ENCODE measurements at regions not wholly inside any gene's neighbourhood (a gene's known extent, or its start where the extent isn't known, plus 50 kb on each side); places are given as distances from the start of the nearest gene placed in this dataset.

- Histone ChIP-seq H3K27ac (ENCODE audit: low read depth in 1 of 2, low read length in 2 of 2) (no peak overlapping the region), H3K4me1 (ENCODE audit: control insufficient read depth in 4 of 4, insufficient read depth in 4 of 4, low read length in 3 of 4) (no peaks in the 10 kb centered on the region), H3K4me3 (ENCODE audit: low read depth in 1 of 3, low read length in 3 of 3) (no peak overlapping the region), H3K9me3 (ENCODE audit: control insufficient read depth in 4 of 4, low read length in 3 of 4) (no peaks in the 10 kb centered on the region), H3K36me3 (ENCODE audit: control insufficient read depth in 4 of 4, insufficient read depth in 3 of 4, low read depth in 1 of 4, low read length in 3 of 4) (no peaks in the 10 kb centered on the region), H3K27me3 (ENCODE audit: control insufficient read depth in 4 of 4, insufficient read depth in 4 of 4, low read length in 3 of 4) (peaks cover 0 to 3% (median 1%) of the 10 kb centered on the region in 4 donors), H3K9ac (ENCODE audit: low read depth in 1 of 2, low read length in 2 of 2) (no peak overlapping the region)
- no peak for DNase-seq (ENCODE audit: low spot score)
- TF ChIP-seq HNF4A (conservative IDR thresholded peaks at IDR 0.05): no peak
- no peak for TF ChIP-seq EGR1 (IDR thresholded peaks at IDR 0.05; ENCODE audit: low read depth in 2 of 2)
- TF ChIP-seq GABPA (IDR thresholded peaks at IDR 0.05 in 1 of 2, conservative IDR thresholded peaks at IDR 0.05 in 1 of 2): no peak
- TF ChIP-seq RAD21 (IDR thresholded peaks at IDR 0.05): no peak
- TF ChIP-seq REST (IDR thresholded peaks at IDR 0.05): no peak
- TF ChIP-seq JUND (IDR thresholded peaks at IDR 0.05): no peak
- 75% methylated on average over 6 of the region's 6 CpGs for WGBS
Measured at GRCh38 chr10:128675405-128675804, 549.2 kb upstream of the MKI67 start.

DNA sequence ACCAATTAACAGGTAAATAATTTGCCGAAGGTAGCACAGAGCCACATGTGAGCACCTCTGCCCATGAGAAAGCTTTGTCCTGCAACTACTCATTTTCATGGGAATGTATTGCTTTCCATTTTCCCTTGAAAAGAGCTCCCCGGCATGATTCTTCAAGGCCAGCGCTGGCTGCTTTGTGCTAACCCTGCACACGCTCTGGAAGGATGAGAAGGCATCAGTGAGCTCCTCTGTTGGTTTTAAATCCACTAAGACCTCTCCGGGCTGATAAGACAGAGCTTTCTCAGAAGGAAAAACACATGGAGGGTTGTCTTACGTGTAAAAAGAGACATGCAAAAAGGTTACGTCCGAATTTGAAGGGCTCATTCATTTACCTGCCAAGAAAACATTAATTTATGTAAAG, 553.9 kb upstream of the MKI67 start:
- Histone ChIP-seq H3K9me3 (ENCODE audit: control insufficient read depth in 4 of 4, low read length in 3 of 4) (no peaks in the 10 kb centered on the region), H3K27ac (ENCODE audit: low read depth in 1 of 2, low read length in 2 of 2) (no peak overlapping the region), H3K36me3 (ENCODE audit: control insufficient read depth in 4 of 4, insufficient read depth in 3 of 4, low read depth in 1 of 4, low read length in 3 of 4) (no peaks in the 10 kb centered on the region), H3K4me1 (ENCODE audit: control insufficient read depth in 4 of 4, insufficient read depth in 4 of 4, low read length in 3 of 4) (no peaks in the 10 kb centered on the region), H3K9ac (ENCODE audit: low read depth in 1 of 2, low read length in 2 of 2) (no peak overlapping the region), H3K4me3 (ENCODE audit: low read depth in 1 of 3, low read length in 3 of 3) (no peak overlapping the region), H3K27me3 (ENCODE audit: control insufficient read depth in 4 of 4, insufficient read depth in 4 of 4, low read length in 3 of 4) (peaks cover 0 to 3% (median 1%) of the 10 kb centered on the region in 4 donors)
- DNase-seq (ENCODE audit: low spot score): no peak
- WGBS: 70% methylated on average over 8 of the region's 8 CpGs
- TF ChIP-seq FOXA1 (IDR thresholded peaks at IDR 0.05) (no peak), JUND (IDR thresholded peaks at IDR 0.05) (no peak), REST (IDR thresholded peaks at IDR 0.05) (no peak), HNF4G (IDR thresholded peaks at IDR 0.05) (no peak), HNF4A (conservative IDR thresholded peaks at IDR 0.05) (no peak), GABPA (IDR thresholded peaks at IDR 0.05 in 1 of 2, conservative IDR thresholded peaks at IDR 0.05 in 1 of 2) (no peak), TAF1 (conservative IDR thresholded peaks at IDR 0.05) (no peak), YY1 (IDR thresholded peaks at IDR 0.05) (no peak), MAX (IDR thresholded peaks at IDR 0.05) (no peak), SP1 (IDR thresholded peaks at IDR 0.05) (no peak), EGR1 (IDR thresholded peaks at IDR 0.05; ENCODE audit: low read depth in 2 of 2) (no peak), RXRA (IDR thresholded peaks at IDR 0.05) (no peak), RAD21 (IDR thresholded peaks at IDR 0.05) (no peak), NR2F2 (IDR thresholded peaks at IDR 0.05) (no peak), FOXA2 (IDR thresholded peaks at IDR 0.05) (no peak)
- TF ChIP-seq, protein P1, sequence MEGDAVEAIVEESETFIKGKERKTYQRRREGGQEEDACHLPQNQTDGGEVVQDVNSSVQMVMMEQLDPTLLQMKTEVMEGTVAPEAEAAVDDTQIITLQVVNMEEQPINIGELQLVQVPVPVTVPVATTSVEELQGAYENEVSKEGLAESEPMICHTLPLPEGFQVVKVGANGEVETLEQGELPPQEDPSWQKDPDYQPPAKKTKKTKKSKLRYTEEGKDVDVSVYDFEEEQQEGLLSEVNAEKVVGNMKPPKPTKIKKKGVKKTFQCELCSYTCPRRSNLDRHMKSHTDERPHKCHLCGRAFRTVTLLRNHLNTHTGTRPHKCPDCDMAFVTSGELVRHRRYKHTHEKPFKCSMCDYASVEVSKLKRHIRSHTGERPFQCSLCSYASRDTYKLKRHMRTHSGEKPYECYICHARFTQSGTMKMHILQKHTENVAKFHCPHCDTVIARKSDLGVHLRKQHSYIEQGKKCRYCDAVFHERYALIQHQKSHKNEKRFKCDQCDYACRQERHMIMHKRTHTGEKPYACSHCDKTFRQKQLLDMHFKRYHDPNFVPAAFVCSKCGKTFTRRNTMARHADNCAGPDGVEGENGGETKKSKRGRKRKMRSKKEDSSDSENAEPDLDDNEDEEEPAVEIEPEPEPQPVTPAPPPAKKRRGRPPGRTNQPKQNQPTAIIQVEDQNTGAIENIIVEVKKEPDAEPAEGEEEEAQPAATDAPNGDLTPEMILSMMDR (IDR thresholded peaks at IDR 0.05; ENCODE audit: low read depth, low read length, missing input control): no peak
- TF ChIP-seq, protein P2, sequence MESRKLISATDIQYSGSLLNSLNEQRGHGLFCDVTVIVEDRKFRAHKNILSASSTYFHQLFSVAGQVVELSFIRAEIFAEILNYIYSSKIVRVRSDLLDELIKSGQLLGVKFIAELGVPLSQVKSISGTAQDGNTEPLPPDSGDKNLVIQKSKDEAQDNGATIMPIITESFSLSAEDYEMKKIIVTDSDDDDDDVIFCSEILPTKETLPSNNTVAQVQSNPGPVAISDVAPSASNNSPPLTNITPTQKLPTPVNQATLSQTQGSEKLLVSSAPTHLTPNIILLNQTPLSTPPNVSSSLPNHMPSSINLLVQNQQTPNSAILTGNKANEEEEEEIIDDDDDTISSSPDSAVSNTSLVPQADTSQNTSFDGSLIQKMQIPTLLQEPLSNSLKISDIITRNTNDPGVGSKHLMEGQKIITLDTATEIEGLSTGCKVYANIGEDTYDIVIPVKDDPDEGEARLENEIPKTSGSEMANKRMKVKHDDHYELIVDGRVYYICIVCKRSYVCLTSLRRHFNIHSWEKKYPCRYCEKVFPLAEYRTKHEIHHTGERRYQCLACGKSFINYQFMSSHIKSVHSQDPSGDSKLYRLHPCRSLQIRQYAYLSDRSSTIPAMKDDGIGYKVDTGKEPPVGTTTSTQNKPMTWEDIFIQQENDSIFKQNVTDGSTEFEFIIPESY (IDR thresholded peaks at IDR 0.05): no peak
- TF ChIP-seq, protein P3, sequence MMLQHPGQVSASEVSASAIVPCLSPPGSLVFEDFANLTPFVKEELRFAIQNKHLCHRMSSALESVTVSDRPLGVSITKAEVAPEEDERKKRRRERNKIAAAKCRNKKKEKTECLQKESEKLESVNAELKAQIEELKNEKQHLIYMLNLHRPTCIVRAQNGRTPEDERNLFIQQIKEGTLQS (IDR thresholded peaks at IDR 0.05): no peak

All from liver (tissue), 8 donors.